HL-60 (cell line): ENCODE measurements at regions not wholly inside any gene's neighbourhood (a gene's known extent, or its start where the extent isn't known, plus 50 kb on each side); places are given as distances from the start of the nearest gene placed in this dataset.

Experiments used
- DNase-seq, 2 experiments: peaks; one replicate each; pipeline ENCODE4 v3.0.0-alpha.2; 2010 to 2020; ENCODE audit warnings: low read depth in 1 of 2, low spot score in 1 of 2
- H3K27ac ChIP-seq: fragments of 250-450 bp; sonication (Bioruptor Pico); replicated peaks from 2 replicates; pipeline ENCODE4 v1.5.1; 2020; ENCODE audit warnings: mild to moderate bottlenecking, moderate library complexity
- H3K27me3 ChIP-seq: fragments of 250-450 bp; sonication (Bioruptor Pico); 2 replicates; pipeline ENCODE4 v1.5.1; 2021; ENCODE audit warnings: mild to moderate bottlenecking, moderate library complexity; ENCODE audit not compliant: insufficient read depth, poor library complexity, severe bottlenecking
- H3K4me3 ChIP-seq: replicated peaks from 2 replicates; pipeline ENCODE4 v1.5.1; 2011; ENCODE audit warnings: mild to moderate bottlenecking, control low read depth, low read length; ENCODE audit not compliant: insufficient read depth
- CTCF ChIP-seq: IDR thresholded peaks from one replicate; pipeline ENCODE4 v1.5.1; 2011; ENCODE audit warnings: low read length, control low read depth, inconsistent platforms; ENCODE audit not compliant: insufficient read depth
- GABPA ChIP-seq: IDR thresholded peaks from 2 replicates; pipeline ENCODE4 v1.6.1; 2012; ENCODE audit warnings: low read depth
- POLR2AphosphoS5 ChIP-seq: IDR thresholded peaks from 2 replicates; pipeline ENCODE4 v1.6.1; 2012; ENCODE audit warnings: low read depth
- REST ChIP-seq: IDR thresholded peaks from 2 replicates; pipeline ENCODE4 v1.6.1; 2012; ENCODE audit warnings: low read depth; ENCODE audit not compliant: insufficient replicate concordance
- SPI1 ChIP-seq: IDR thresholded peaks from 2 replicates; pipeline ENCODE4 v1.6.1; 2012; ENCODE audit warnings: low read depth, mild to moderate bottlenecking, borderline replicate concordance

GRCh38 chr5:156240414-156240813, 86.5 kb upstream of the SGCD start:
- no peaks in the 10 kb centered on the region for H3K27me3 ChIP-seq
- no peak for DNase-seq
- H3K27ac ChIP-seq: no peak overlapping the region
- TF ChIP-seq GABPA: no peak
- no peak for TF ChIP-seq CTCF
- TF ChIP-seq REST: no peak
- TF ChIP-seq SPI1: no peak
- TF ChIP-seq POLR2AphosphoS5: no peak
- no peak overlapping the region for H3K4me3 ChIP-seq

GRCh38 chr5:156241266-156241665, 85.7 kb upstream of the SGCD start:
- Histone ChIP-seq H3K27me3 (no peaks in the 10 kb centered on the region), H3K27ac (no peak overlapping the region), H3K4me3 (no peak overlapping the region)
- no peak for DNase-seq
- no peak for TF ChIP-seq CTCF
- TF ChIP-seq GABPA: no peak
- TF ChIP-seq REST: no peak
- no peak for TF ChIP-seq SPI1
- TF ChIP-seq POLR2AphosphoS5: no peak

- H3K4me3 ChIP-seq: no peak overlapping the region
- DNase-seq: no peak
- no peaks in the 10 kb centered on the region for H3K27me3 ChIP-seq
- no peak overlapping the region for H3K27ac ChIP-seq
- TF ChIP-seq SPI1: no peak
- no peak for TF ChIP-seq REST
- TF ChIP-seq POLR2AphosphoS5: no peak
- no peak for TF ChIP-seq GABPA
- no peak for TF ChIP-seq CTCF
Measured at GRCh38 chr5:156245895-156246294, 81.1 kb upstream of the SGCD start.
